Keratinocyte (primary cell): ENCODE measurements at regions not wholly inside any gene's neighbourhood (a gene's known extent, or its start where the extent isn't known, plus 50 kb on each side); places are given as distances from the start of the nearest gene placed in this dataset.

Experiments used
- CTCF ChIP-seq, 3 experiments: IDR thresholded peaks in 1 of 3; conservative IDR thresholded peaks in 1 of 3; optimal IDR thresholded peaks in 1 of 3; 2 replicates in 2 of 3; 3 replicates in 1 of 3; pipeline versions ENCODE3 to v1.5.1; 2011; ENCODE audit warnings: low read length in 3 of 3, mild to moderate bottlenecking in 3 of 3, moderate library complexity in 2 of 3, control low read depth in 1 of 3, inconsistent platforms in 1 of 3; ENCODE audit not compliant: insufficient read depth in 2 of 3; ENCODE audit errors: extremely low read depth in 1 of 3
- EZH2 ChIP-seq: IDR thresholded peaks from one replicate; pipeline ENCODE4 v1.6.1; 2012; ENCODE audit warnings: inconsistent platforms, mild to moderate bottlenecking, low read length, moderate library complexity

- TF ChIP-seq CTCF (optimal IDR thresholded peaks at IDR 0.05 in 1 of 3, IDR thresholded peaks at IDR 0.05 in 1 of 3, conservative IDR thresholded peaks at IDR 0.05 in 1 of 3; ENCODE audit: extremely low read depth in 1 of 3, insufficient read depth in 2 of 3, low read length in 3 of 3), result no peak
- no peak for TF ChIP-seq EZH2
Observed at GRCh38 chr10:117734731-117735405, 192.3 kb downstream of the EMX2 start.
